GM12874 (cell line): ENCODE measurements at regions not wholly inside any gene's neighbourhood (a gene's known extent, or its start where the extent isn't known, plus 50 kb on each side); places are given as distances from the start of the nearest gene placed in this dataset.

Experiments
- CTCF ChIP-seq: IDR thresholded peaks from 2 replicates; pipeline ENCODE4 v1.5.1; 2011; ENCODE audit warnings: low read depth, mild to moderate bottlenecking, control low read depth, low read length, moderate library complexity; ENCODE audit not compliant: insufficient read depth

GRCh38 chr4:124593494-124593893 is 119.0 kb downstream of the ANKRD50 start:
- no peak for TF ChIP-seq CTCF

GRCh38 chr4:124594945-124595344 is 117.6 kb downstream of the ANKRD50 start:
- no peak for TF ChIP-seq CTCF

GRCh38 chr4:124596816-124597215 is 115.7 kb downstream of the ANKRD50 start:
- no peak for TF ChIP-seq CTCF

- no peak for TF ChIP-seq CTCF
Observed at GRCh38 chr4:124610211-124610610, 102.3 kb downstream of the ANKRD50 start.
